ENCODE measurements at regions not wholly inside any gene's neighbourhood (a gene's known extent, or its start where the extent isn't known, plus 50 kb on each side); places are given as distances from the start of the nearest gene placed in this dataset.

DNA sequence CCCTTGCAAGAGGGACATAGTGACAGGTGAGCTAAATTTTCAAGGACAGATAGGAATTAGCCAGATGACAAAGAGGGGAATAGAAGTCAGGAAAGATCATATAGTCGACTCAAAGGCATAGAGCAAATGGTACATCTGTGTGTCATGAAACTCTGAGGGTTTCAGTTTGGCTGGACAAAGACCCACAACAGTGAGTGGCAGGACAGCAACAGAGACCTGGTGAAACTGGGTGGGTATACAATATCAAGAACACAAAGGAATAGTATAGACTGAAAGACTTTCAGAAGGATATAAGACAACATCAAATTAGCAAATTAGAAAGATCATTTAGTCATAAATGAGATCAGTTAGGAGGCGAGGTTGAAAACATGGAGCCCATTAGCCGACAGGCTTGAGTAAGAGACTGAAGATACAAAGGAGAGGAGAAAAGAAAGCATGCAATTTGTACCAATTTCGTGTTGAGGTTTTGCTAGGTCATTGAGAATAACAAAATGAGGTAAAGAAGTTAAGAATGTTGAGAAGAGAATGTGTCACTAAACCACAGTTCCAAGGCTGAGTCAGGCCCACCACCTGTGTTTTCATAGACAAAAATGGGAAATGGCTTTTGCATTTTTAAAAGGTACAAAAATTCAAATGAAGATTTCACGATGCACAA, 213.8 kb downstream of the HHIPL2 start:
- TF ChIP-seq RARB (CRISPR knock-in tag; IDR thresholded peaks at IDR 0.05) (no peak), ARNTL (CRISPR knock-in tag; IDR thresholded peaks at IDR 0.05; ENCODE audit: borderline replicate concordance, low read depth) (no peak), ZNF70 (CRISPR knock-in tag; IDR thresholded peaks at IDR 0.05) (no peak)
- TF ChIP-seq, protein P1, sequence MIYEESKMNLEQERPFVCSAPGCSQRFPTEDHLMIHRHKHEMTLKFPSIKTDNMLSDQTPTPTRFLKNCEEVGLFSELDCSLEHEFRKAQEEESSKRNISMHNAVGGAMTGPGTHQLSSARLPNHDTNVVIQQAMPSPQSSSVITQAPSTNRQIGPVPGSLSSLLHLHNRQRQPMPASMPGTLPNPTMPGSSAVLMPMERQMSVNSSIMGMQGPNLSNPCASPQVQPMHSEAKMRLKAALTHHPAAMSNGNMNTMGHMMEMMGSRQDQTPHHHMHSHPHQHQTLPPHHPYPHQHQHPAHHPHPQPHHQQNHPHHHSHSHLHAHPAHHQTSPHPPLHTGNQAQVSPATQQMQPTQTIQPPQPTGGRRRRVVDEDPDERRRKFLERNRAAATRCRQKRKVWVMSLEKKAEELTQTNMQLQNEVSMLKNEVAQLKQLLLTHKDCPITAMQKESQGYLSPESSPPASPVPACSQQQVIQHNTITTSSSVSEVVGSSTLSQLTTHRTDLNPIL (CRISPR knock-in tag; IDR thresholded peaks at IDR 0.05; ENCODE audit: low read depth) = no peak
- TF ChIP-seq, protein P2, sequence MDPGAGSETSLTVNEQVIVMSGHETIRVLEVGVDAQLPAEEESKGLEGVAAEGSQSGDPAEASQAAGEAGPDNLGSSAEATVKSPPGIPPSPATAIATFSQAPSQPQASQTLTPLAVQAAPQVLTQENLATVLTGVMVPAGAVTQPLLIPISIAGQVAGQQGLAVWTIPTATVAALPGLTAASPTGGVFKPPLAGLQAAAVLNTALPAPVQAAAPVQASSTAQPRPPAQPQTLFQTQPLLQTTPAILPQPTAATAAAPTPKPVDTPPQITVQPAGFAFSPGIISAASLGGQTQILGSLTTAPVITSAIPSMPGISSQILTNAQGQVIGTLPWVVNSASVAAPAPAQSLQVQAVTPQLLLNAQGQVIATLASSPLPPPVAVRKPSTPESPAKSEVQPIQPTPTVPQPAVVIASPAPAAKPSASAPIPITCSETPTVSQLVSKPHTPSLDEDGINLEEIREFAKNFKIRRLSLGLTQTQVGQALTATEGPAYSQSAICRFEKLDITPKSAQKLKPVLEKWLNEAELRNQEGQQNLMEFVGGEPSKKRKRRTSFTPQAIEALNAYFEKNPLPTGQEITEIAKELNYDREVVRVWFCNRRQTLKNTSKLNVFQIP (CRISPR knock-in tag; IDR thresholded peaks at IDR 0.05; ENCODE audit: borderline replicate concordance, low read depth) = no peak
- TF ChIP-seq, protein P3, sequence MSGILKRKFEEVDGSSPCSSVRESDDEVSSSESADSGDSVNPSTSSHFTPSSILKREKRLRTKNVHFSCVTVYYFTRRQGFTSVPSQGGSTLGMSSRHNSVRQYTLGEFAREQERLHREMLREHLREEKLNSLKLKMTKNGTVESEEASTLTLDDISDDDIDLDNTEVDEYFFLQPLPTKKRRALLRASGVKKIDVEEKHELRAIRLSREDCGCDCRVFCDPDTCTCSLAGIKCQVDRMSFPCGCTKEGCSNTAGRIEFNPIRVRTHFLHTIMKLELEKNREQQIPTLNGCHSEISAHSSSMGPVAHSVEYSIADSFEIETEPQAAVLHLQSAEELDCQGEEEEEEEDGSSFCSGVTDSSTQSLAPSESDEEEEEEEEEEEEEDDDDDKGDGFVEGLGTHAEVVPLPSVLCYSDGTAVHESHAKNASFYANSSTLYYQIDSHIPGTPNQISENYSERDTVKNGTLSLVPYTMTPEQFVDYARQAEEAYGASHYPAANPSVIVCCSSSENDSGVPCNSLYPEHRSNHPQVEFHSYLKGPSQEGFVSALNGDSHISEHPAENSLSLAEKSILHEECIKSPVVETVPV (CRISPR knock-in tag; IDR thresholded peaks at IDR 0.05) = no peak
- TF ChIP-seq, protein P4, sequence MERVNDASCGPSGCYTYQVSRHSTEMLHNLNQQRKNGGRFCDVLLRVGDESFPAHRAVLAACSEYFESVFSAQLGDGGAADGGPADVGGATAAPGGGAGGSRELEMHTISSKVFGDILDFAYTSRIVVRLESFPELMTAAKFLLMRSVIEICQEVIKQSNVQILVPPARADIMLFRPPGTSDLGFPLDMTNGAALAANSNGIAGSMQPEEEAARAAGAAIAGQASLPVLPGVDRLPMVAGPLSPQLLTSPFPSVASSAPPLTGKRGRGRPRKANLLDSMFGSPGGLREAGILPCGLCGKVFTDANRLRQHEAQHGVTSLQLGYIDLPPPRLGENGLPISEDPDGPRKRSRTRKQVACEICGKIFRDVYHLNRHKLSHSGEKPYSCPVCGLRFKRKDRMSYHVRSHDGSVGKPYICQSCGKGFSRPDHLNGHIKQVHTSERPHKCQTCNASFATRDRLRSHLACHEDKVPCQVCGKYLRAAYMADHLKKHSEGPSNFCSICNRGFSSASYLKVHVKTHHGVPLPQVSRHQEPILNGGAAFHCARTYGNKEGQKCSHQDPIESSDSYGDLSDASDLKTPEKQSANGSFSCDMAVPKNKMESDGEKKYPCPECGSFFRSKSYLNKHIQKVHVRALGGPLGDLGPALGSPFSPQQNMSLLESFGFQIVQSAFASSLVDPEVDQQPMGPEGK (CRISPR knock-in tag; IDR thresholded peaks at IDR 0.05; ENCODE audit: borderline replicate concordance) = no peak

Data from SK-N-SH treated with all-trans-retinoic acid at 6 μM for 48 hours (cell line).